NCI-H1694 treated with DMSO at 0.1 percent for 48 hours (cell line): ENCODE measurements at regions not wholly inside any gene's neighbourhood (a gene's known extent, or its start where the extent isn't known, plus 50 kb on each side); places are given as distances from the start of the nearest gene placed in this dataset.
A peak's percentile ranks its signal among the peaks of the same experiment; 100 is the strongest.

Source experiments
- DNase-seq: peaks from one replicate; lab custom pipeline; 2025; lab: John Stamatoyannopoulos, UW

- no peak for DNase-seq
Observed at GRCh38 chr10:129397198-129397974, 69.7 kb upstream of the MGMT start.

- peak; percentile 19 for DNase-seq
Observed at GRCh38 chr10:129398711-129399141, 68.3 kb upstream of the MGMT start.

- DNase-seq: no peak
Observed at GRCh38 chr10:129400426-129400825, 66.6 kb upstream of the MGMT start.

- DNase-seq: no peak
Observed at GRCh38 chr10:129402459-129402858, 64.6 kb upstream of the MGMT start.

GRCh38 chr10:129404091-129404490 is 63.0 kb upstream of the MGMT start:
- DNase-seq: no peak

GRCh38 chr10:129405389-129405788 is 61.7 kb upstream of the MGMT start:
- DNase-seq: no peak

GRCh38 chr10:129410688-129411392 is 56.2 kb upstream of the MGMT start:
- DNase-seq: no peak

- no peak for DNase-seq
Observed at GRCh38 chr10:129411393-129411705, 55.7 kb upstream of the MGMT start.

- no peak for DNase-seq
Observed at GRCh38 chr10:129411772-129412171, 55.3 kb upstream of the MGMT start.

- DNase-seq: no peak
Observed at GRCh38 chr10:129413024-129413423, 54.0 kb upstream of the MGMT start.

GRCh38 chr10:129415215-129416140 is 51.6 kb upstream of the MGMT start:
- no peak for DNase-seq

GRCh38 chr10:129416155-129416554 is 50.9 kb upstream of the MGMT start:
- no peak for DNase-seq

GRCh38 chr10:129416956-129417765 is 49.9 kb upstream of the MGMT start:
- no peak for DNase-seq
